ENCODE measurements at regions not wholly inside any gene's neighbourhood (a gene's known extent, or its start where the extent isn't known, plus 50 kb on each side); places are given as distances from the start of the nearest gene placed in this dataset.

GRCh38 chr17:27984816-27985215 is 57.7 kb upstream of the NLK start:
- no peak overlapping the region for H3K4ac ChIP-seq (replicated peaks; ENCODE audit: insufficient read length, low read depth, low read length)
- no peak overlapping the region for H4K8ac ChIP-seq (ENCODE audit: extremely low read depth, insufficient read depth, low read length)
- no peak overlapping the region for H2BK5ac ChIP-seq (ENCODE audit: low read depth, low read length)
- no peak overlapping the region for H3K27ac ChIP-seq (ENCODE audit: low read depth, low read length)
- no peak overlapping the region for H3K4me2 ChIP-seq (ENCODE audit: insufficient read depth in 1 of 2, low read depth in 2 of 2, low read length in 2 of 2)
- H3K27me3 ChIP-seq (replicated peaks in 1 of 4; ENCODE audit: control insufficient read depth in 3 of 4, extremely low read depth in 1 of 4, insufficient read depth in 3 of 4, low read length in 3 of 4) = no peaks in the 10 kb centered on the region; a peak in 1 of 7 replicates
- peaks cover 0 to 4% (median 0%) of the 10 kb centered on the region in 4 experiments; a peak in 2 of 7 replicates for H3K4me1 ChIP-seq (replicated peaks in 1 of 4; ENCODE audit: control insufficient read depth in 3 of 4, insufficient read depth in 4 of 4, low read length in 3 of 4)
- H3K18ac ChIP-seq (ENCODE audit: extremely low read depth, low read length) = no peak overlapping the region
- no peaks in the 10 kb centered on the region for H4K20me1 ChIP-seq (replicated peaks in 1 of 2; ENCODE audit: control insufficient read depth in 1 of 2, insufficient read depth in 2 of 2, low read length in 2 of 2)
- H3K9ac ChIP-seq (replicated peaks in 1 of 4; ENCODE audit: extremely low read depth in 1 of 4, low read depth in 3 of 4, low read length in 3 of 4) = no peak overlapping the region; a peak in 1 of 7 replicates
- no peaks in the 10 kb centered on the region for H3K79me1 ChIP-seq (ENCODE audit: low read depth, low read length)
- no peaks in the 10 kb centered on the region for H3K79me2 ChIP-seq (ENCODE audit: control insufficient read depth in 1 of 2, insufficient read depth in 2 of 2, low read length in 2 of 2)
- H2AFZ ChIP-seq (ENCODE audit: low read length) = no peak overlapping the region; the same call in 1 of the 2 replicates
- H2BK12ac ChIP-seq (ENCODE audit: low read depth, low read length) = no peak overlapping the region
- H3K23me2 ChIP-seq (ENCODE audit: low read depth, low read length) = no peaks in the 10 kb centered on the region
- 0 out of 2 replicates have a peak overlapping the region, but pooled peaks have one; percentile 24 for H2BK15ac ChIP-seq (ENCODE audit: low read length)
- 79% methylated on average over 6 of the region's 6 CpGs; no CpG with 5 or more reads in 1 of the 2 experiments for WGBS, 2 experiments (ENCODE audit: extremely low coverage in 1 of 2, insufficient coverage in 1 of 2, insufficient read length in 1 of 2, insufficient replicate concordance in 2 of 2, low coverage in 1 of 2, low lambda C conversion rate in 2 of 2, missing lambda C conversion rate in 1 of 2)
- 0 out of 2 replicates have a peak overlapping the region, but pooled peaks have one; percentile 62 for H2BK20ac ChIP-seq (ENCODE audit: low read length)
- no peaks in the 10 kb centered on the region for H3K9me3 ChIP-seq (ENCODE audit: insufficient read depth in 2 of 2, low read depth in 1 of 2, low read length in 1 of 2)
- no peak overlapping the region for H3K56ac ChIP-seq (replicated peaks; ENCODE audit: insufficient read length, low read depth, low read length)
- H3K36me3 ChIP-seq (ENCODE audit: control insufficient read depth in 2 of 4, insufficient read depth in 4 of 4, low read length in 3 of 4) = no peaks in the 10 kb centered on the region
- no peak overlapping the region for H3K14ac ChIP-seq (ENCODE audit: insufficient read length)
- H2BK120ac ChIP-seq (replicated peaks; ENCODE audit: low read depth, low read length) = no peak overlapping the region
- H4K91ac ChIP-seq (replicated peaks; ENCODE audit: insufficient read length, low read length) = no peak overlapping the region
- no peak overlapping the region for H3K23ac ChIP-seq (ENCODE audit: insufficient read length)
- CTCF ChIA-PET (ENCODE audit: partially characterized antibody) = interaction anchor here (1.1 kb wide), 1 partner anchor 24 kb away, joined by 3 read pairs; no protein-coding TSS in a partner anchor
- H4K5ac ChIP-seq (ENCODE audit: insufficient read length, low read depth, low read length) = no peak overlapping the region
- FAIRE-seq (no peak), DNase-seq (ENCODE audit: low read depth in 1 of 2, low spot score in 2 of 2) (no peak)
- H3K4me3 ChIP-seq (ENCODE audit: extremely low read depth in 1 of 4, insufficient read depth in 2 of 4, low read depth in 3 of 4, low read length in 4 of 4) = no peak overlapping the region
- POLR2A ChIA-PET (ENCODE audit: partially characterized antibody) = no interaction called here
- H2AK5ac ChIP-seq (ENCODE audit: low read depth, low read length) = no peak overlapping the region; the same call in 1 of the 2 replicates
- TF ChIP-seq GABPA (IDR thresholded peaks at IDR 0.05; ENCODE audit: borderline replicate concordance, insufficient read depth, low read length) (no peak), CBX5 (IDR thresholded peaks at IDR 0.05; ENCODE audit: low read depth, low read length) (no peak), RAD21 (IDR thresholded peaks at IDR 0.05 in 1 of 2, conservative IDR thresholded peaks at IDR 0.05 in 1 of 2; ENCODE audit: low read depth in 2 of 2, low read length in 2 of 2) (no peak), SUZ12 (IDR thresholded peaks at IDR 0.05; ENCODE audit: low read length) (no peak), ZNF274 (IDR thresholded peaks at IDR 0.05; ENCODE audit: borderline replicate concordance, extremely low read depth, low read length) (no peak), JUND (IDR thresholded peaks at IDR 0.05; ENCODE audit: low read length) (no peak), CTBP2 (IDR thresholded peaks at IDR 0.05; ENCODE audit: borderline replicate concordance, insufficient read depth, insufficient read length, low read length) (no peak), NRF1 (IDR thresholded peaks at IDR 0.05; ENCODE audit: low read depth, low read length) (no peak), SAP30 (IDR thresholded peaks at IDR 0.05; ENCODE audit: insufficient read depth, insufficient replicate concordance, low read length) (no peak), KDM4A (IDR thresholded peaks at IDR 0.05; ENCODE audit: low read depth, low read length, severe bottlenecking) (no peak), RBBP5 (IDR thresholded peaks at IDR 0.05; ENCODE audit: borderline replicate concordance, low read depth, low read length) (no peak)
- TF ChIP-seq, protein P1, sequence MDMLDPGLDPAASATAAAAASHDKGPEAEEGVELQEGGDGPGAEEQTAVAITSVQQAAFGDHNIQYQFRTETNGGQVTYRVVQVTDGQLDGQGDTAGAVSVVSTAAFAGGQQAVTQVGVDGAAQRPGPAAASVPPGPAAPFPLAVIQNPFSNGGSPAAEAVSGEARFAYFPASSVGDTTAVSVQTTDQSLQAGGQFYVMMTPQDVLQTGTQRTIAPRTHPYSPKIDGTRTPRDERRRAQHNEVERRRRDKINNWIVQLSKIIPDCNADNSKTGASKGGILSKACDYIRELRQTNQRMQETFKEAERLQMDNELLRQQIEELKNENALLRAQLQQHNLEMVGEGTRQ (IDR thresholded peaks at IDR 0.05; ENCODE audit: low read length) = no peak
